Endothelial cell of hepatic sinusoid (primary cell): ENCODE measurements at regions not wholly inside any gene's neighbourhood (a gene's known extent, or its start where the extent isn't known, plus 50 kb on each side); places are given as distances from the start of the nearest gene placed in this dataset.

Experiments
- in situ Hi-C: cut with HindIII; loops from 2 replicates; pipeline ENCODE4 v1.10.0; 2017; ENCODE audit warnings: low sequenced_read_pairs

DNA sequence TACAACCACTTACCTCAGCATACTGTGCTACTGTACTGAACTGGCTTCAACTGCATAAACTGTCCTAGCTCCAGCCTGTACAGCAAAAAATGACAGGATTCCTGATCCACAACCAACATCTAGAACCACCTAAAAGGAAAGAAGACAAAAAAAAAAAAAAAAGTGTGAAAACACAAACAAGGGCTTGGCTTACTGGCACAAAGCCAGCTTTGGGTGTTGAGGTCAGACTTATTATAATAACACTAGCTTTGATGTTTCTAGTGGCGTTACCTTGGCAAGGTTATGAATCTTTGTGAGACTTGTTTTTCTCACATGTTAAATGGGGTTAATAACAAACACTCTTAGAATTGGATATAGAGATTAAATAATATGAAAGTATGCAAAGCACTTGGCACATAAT is 148.5 kb upstream of the PUM3 start:
- in situ Hi-C loops = no loop called here

DNA sequence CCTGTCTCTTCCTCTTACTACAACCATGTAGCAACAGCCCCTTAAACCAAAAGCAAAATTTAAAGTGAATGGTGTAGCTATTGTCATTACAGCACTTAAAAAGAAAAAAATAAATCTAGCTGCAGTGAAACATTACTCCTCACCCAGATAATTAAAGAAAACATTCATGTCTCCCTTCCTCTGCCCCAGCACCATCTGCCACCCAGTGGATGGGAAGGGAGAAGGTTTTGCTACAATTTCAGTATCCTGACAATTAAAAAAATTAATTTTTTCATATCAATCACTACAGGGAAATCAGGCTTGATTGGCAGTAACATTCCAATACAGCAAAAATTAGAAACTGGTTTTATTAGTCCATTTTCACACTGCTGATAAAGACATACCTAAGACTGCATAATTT is 147.4 kb upstream of the PUM3 start:
- in situ Hi-C loops = no loop called here

DNA sequence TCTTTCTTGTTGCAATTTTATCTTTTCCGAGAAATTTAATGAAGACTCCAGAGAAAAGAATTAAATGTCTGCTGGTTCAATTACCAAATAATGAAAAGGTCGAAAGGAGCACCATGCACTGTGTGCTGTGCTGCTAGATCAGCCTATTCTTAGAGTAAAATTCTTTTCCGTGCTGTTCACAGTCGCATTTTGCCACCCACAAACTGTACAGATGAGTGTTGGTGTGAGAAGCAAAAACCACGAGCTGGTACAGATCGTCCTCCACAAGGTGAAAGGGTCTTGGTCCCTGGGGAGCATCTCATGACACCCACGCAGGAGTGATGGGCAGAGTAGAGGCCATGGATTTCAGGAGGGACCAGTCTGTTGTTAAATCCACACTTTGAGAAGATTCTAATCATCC is 143.8 kb upstream of the PUM3 start:
- in situ Hi-C loops = no loop called here

DNA sequence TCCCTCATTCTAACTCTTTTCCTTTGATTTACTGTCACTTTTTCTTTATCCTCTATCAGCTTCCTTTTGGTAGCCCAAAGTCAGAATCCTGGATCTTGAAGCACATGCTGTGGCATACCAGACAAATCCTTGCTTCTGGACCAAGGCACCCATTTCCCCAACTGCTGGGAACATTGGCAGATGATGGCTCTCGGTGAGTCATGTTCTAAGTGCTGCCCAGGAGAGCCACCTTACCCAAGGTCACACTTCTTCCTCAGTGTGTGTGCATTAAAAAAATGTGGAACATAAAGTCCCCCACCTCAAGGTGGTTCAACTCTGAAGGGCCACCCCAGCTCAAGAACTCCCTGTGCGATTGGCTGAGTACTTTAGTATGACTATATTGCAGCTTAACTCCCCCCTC is 141.4 kb upstream of the PUM3 start:
- in situ Hi-C loops = no loop called here

DNA sequence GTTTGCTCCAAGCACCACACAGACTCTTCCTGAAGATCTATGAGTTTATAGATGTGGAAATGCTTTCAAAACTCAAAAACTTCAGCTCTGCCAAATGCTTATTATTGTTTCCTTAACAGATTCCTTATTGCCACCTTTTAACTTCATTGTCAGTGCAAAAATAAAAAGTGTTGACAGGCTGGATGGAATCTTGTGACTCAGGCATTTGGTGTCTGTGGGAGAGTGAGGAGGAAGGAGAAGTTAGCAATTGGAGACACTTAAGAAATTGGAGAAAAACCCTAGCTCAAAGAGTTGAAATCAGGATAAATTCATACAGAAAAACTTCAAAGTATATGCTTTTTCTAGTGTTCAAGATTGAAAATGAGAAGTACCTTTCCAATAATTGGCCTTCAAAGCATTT is 140.6 kb upstream of the PUM3 start:
- in situ Hi-C loops = no loop called here

DNA sequence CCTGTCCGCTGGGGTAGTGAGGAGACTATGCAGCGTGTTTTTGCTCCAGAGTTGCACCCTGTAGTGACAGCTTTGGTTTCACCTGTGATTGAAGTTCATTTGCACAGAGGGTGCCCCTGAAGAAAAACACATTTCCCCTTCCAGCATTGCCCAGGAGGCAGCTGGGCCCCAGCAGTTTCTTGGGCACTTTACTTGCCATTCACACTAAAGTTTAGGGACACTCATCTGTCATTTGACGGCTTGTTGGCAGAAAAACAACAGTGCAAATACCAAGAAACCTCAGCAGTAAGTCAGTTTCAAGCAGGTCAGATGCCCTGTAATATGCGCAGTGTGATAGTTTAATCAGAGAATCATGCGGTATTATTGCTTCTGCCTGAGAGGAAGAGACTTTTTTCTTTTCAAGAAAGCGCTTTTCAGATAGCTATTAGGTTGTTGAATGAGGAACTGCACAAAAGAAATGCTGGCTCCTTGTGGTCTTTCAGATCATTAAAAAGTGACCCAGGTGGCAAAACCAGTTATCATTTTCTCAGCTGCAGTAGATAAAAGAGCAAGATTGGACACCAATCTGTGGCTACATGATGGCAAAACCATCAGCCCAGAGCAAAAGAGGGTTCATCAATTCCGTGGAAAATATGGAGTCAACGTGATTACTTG is 136.2 kb upstream of the PUM3 start:
- in situ Hi-C loops = no loop called here

DNA sequence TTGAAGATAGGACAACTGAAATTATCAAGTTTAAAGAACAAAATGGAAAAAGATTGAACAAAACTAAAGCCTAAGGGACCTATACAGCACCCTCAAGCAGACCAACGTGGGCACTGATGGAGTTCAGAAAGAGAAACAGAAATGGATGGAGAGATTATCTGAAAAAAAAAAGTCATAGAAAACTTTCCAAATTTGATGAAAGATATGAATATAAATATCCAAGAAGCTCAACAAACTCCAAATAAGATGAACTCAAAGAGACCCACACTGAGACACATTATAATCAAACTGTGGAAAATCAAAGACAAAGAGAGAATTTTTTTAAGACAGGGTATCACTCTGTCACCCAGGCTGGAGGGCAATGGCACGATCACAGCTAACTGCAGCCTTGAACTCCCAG is 128.6 kb upstream of the PUM3 start:
- in situ Hi-C loops = loop anchor here (5.0 kb wide), 1 partner anchor 55 kb away; no protein-coding TSS in a partner anchor

DNA sequence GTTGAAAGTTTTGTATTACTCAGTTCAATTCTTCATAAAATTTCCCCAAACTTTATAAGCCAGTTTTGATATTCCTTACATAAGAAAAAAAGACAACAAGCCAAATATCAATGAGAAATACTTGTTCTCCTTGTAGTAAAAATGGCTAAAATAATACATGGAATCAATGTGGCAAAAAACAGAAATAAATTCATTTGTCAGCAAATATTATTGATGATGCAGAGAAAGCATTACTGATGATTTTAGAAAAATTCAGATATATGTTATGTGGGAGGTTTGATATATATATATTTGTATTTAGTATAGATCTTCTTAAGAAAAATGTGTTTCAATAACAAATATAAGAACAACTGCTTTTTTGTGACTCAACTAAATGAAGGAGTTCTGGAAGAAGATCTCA is 127.0 kb upstream of the PUM3 start:
- in situ Hi-C loops = loop anchor here (5.0 kb wide), 1 partner anchor 56 kb away; no protein-coding TSS in a partner anchor

DNA sequence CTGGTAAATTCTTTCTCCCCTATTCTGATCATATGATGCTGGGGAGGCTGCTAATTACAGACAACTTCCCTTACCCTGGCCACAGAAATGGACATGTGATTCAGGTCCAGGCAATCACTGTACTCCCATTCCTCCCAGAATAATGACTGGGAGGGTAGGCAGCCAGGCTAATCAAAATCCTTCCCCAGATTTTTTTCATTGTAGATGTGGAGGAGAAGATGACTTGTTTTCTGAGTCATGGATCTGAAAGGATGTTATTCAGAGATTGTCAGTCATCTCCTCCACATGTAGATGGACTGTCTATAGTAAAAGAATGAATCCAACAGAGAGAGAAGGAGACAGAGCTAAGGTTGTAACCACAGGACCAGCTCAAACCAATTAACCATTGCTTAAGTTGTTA is 123.9 kb upstream of the PUM3 start:
- in situ Hi-C loops = loop anchor here (5.0 kb wide), 1 partner anchor 105 kb away; no protein-coding TSS in a partner anchor

DNA sequence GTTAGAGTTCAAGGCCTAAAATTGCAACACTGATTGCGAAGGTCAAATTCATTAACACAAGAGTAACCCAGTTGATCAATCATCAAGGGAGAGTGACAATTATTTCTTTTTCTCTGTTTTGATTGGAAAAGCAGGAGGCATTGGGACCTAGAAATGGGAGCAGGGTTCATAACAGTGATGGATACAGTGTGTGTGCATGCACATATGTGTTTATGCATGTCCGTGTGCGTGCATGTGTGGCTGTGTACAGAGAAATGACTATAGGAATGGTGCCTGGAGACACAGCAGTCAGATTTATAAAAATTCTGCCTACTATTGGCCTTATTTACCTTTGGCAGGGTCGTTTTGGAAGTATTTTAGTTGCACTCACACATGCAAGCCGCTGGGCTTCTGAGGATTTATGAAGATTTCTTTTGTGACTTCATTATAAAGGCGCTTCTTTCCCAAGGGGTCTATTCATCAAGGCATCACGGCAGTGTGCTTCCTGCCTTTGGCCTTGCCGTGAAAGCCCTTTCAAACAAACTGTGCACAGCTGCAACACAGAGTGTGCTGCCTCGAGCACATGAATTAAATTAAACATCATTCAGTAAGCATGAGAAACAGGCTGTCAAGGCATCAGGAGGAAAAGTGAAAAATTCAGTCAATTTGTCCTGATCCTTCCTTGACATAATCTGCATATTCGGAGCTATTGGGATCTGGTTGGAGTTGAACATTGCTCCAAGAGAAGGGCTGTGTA is 122.8 kb upstream of the PUM3 start:
- in situ Hi-C loops = loop anchor here (5.0 kb wide), 1 partner anchor 106 kb away; no protein-coding TSS in a partner anchor

DNA sequence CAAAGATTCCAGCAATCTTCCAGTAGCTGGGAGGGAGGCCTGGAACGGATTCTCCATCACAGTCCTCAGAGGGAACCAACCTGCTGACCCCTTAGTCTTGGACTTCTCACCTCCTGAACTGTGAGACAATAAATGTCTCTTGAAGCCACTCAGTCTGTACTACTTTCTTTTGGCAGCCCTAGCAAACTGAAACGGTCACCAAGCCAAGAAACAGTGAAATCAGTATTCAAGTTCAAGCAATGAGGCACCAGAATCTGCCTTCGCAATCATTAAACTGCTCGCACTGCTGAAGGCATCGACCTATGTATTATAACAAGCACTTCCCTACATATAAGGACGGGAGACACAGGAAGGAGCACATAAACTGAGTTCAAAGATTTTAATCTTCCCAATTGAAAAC is 120.6 kb upstream of the PUM3 start:
- in situ Hi-C loops = no loop called here

DNA sequence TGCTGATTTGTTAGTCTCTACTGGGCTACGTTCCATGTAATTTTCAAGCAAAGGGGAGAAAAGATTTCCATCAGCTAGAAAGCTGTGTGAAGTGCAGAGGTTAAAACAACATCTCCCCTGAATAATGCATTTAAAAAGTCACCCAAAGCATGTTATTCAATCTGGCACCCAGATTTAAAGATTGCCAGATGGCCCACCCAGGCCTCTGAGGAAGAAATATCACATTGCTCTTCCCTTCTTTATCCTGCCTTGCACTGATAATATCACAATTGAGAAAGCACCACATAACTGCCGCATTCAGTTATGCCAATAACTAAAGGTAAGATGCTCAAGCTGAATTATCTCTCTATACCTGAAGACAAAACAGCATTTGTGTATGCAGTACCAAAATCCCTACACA is 119.4 kb upstream of the PUM3 start:
- in situ Hi-C loops = no loop called here

DNA sequence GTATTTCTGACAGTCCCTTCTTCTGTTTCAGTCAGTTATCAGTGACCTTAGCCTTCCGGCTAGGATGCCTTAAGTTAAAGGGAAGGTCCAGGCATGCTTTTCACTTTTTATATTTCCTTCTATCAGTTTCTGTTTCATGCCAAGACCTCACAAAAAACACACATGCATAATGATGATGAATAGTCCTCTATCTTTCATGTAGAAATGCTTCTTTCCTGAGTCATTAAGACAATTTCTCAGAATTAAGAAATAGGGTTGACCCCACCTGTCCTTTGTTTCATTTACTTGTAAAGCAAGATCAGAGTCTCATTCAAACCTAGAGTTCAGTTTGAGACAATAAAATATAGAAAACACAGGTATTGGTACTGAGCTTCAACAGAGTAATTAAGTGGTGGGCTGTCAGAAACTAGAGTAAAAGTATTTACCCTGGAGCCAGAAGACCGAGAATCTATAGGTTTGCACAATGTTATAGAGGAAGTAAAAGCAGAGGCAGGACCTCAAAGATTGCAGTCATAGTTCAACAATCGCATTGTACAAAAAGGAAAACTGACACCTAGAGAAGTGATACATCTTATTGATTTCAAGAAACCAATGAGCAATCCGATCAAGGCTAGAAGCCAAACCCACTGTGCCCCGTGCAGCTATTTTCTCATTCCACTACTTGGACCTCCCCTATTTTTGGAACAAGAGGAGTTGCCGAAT is 118.7 kb upstream of the PUM3 start:
- in situ Hi-C loops = no loop called here

DNA sequence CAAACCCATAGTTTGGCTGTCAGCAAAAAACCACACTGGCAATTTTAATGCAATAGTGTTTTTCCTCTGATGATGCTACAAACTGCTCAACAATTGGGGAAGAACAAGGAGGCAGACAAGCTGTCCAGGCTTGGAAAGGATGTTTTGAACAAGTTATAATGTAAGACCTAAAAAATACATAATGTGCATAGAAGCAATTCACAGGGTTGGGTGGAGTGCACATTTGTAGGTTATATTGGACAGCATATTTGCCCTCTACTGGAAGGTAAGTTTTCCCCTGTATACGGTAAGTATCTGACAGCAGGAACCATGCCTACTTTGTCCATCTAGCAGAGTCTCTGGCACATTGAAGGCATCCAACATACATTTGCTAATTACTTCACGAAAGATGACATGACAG is 114.3 kb upstream of the PUM3 start:
- in situ Hi-C loops = loop anchor here (5.0 kb wide), 1 partner anchor 41 kb away; no protein-coding TSS in a partner anchor

DNA sequence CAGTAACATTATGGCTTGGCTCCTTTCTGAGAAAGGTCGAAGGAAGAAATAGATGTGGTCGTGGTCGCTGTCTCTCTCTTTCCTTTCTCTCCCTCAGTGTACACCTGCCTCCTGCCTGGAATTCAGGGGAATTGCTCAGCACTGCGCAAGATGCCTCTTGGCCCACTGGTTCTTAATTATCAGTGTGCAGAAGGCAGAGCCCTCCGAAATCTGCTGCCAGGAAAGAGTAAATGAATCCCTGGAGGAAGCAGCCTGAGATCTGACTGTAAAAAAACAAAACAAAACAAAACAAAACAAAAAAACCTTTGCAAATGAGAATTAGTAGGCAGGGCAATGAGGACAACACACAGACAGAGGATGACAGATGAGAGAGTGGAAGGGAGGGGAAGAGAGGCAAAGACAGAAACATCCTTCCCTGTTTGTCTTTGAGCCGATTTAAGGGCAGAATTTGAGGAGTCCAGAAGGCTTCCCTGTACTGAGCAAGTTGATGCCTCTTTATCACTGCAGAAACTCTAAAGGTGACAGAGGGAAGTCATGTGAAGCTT is 113.8 kb upstream of the PUM3 start:
- in situ Hi-C loops = loop anchor here (5.0 kb wide), 1 partner anchor 40 kb away; no protein-coding TSS in a partner anchor

DNA sequence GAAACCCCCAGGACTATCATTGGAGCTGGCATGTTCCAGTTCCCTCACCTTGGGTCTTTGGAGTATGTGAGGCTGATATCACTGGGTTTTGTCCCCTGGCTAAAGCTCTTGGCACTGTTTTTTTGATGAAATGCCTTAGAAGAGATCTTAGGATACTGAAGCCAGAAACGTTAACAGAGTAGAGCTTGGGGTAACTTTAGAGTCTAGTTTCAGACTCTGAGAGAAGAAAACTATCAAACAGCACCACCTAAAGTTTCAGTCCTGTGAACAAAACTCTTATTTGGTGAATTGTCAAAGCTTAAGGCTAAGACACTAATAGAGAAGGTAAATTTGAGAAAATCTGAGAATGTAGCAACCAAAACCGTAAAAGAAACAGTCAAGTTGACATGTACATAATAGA is 111.7 kb upstream of the PUM3 start:
- in situ Hi-C loops = loop anchor here (5.0 kb wide), 1 partner anchor 38 kb away; no protein-coding TSS in a partner anchor

DNA sequence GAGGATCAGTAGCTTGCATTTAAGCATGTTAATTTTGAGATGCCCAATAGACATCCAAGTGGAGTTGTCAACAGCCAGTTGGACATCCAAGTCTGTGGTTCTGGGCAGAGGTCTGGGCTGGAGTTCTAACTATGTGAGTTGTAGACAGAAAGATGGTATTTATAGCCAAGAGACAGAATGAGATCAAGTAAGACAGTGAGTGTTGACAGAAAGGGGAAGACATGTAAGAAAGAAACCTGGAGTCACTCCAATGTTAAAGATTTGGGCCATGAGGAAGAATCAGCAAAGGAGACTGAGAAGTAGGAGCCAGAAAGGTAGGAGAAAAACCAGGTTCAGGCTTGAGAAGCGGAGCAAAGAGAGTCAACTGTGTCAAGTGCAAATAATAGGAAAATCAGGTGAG is 95.5 kb upstream of the PUM3 start:
- in situ Hi-C loops = no loop called here

DNA sequence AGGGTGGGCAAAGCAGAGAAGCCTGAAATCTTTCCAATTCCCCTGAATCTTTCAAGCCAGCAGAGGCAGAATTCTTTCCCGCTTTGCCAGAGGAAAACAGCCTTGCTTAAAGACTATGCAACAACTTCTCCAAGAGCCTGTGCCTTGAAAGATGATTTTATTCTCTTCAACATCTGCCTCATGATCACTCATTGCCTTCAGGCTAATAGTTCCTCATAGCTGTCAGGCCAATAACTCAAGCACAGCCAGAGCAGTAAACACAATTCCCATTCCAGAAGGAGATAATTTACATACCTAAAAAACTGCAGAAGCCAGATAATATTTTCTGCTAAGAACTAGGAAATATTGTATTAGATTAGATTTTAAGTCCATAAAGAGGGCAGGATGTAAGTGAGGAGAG is 92.3 kb upstream of the PUM3 start:
- in situ Hi-C loops = no loop called here

DNA sequence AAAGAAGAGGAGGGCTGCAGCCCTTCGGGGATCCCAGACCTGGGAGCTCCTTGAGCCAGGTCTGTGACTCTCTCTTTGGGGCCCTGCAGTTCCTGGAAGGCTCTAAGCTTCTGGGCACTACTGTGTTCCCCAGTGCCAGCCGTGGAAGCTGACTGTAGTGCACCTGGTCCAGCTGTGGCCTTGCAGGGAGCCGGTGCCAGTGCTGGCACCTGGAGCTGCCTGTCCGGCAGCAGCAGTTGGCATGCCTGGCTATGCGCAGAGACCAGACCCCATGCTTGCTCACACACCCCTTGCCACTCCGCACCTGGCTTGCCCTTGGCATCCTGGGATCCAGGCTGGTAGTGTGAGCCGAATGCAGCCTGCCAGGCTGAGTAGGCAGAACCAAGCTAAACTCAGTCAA is 91.0 kb upstream of the PUM3 start:
- in situ Hi-C loops = no loop called here

DNA sequence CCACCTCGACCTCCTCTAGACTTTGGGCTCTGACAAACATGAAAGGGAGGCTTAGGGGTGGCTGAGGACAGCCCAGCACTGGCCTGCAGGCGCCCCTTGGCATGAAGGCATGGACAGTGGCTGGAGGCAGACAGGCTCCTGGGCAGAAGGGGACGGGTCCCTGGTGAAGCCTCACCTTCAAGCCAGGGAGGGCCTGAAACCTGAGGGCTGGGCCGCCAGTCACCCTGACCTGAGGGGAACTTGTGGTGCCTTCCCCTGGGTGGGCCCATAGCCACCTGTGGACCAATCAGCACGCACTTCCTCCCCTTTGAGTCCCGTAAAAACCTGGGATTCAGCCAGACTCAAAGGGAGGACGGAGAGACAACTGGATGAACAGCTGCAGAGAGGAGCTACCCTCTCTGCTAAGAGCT is 90.4 kb upstream of the PUM3 start:
- in situ Hi-C loops = no loop called here
